Left renal pelvis (tissue), 4 donors: ENCODE measurements at regions not wholly inside any gene's neighbourhood (a gene's known extent, or its start where the extent isn't known, plus 50 kb on each side); places are given as distances from the start of the nearest gene placed in this dataset.
"Not testable (repeated sequence)": the region's sequence is repeated elsewhere in the genome, so short reads cannot be mapped to it uniquely, and the experiment has no call there.

ENCODE experiments used
- DNase-seq, 4 donors: peaks; one replicate each; pipeline ENCODE4 v3.0.0-alpha.2; 2013; ENCODE audit warnings: low read depth in 4 of 4, low spot score in 3 of 4

- DNase-seq: no peak
Observed at GRCh38 chr5:85388770-85389169, 1004.1 kb upstream of the EDIL3 start.

GRCh38 chr5:85392309-85392708, 1007.6 kb upstream of the EDIL3 start:
- not testable (repeated sequence) for DNase-seq

GRCh38 chr5:85395526-85395925, 1010.8 kb upstream of the EDIL3 start:
- DNase-seq: no peak

GRCh38 chr5:85397451-85397850, 1012.8 kb upstream of the EDIL3 start:
- no peak for DNase-seq

GRCh38 chr5:85428426-85428934, 1043.8 kb upstream of the EDIL3 start:
- no peak for DNase-seq

GRCh38 chr5:85431726-85432125, 1047.0 kb upstream of the EDIL3 start:
- DNase-seq: not testable (repeated sequence)

- no peak for DNase-seq
Observed at GRCh38 chr5:85441156-85441555, 1056.5 kb upstream of the EDIL3 start.

GRCh38 chr5:85441853-85442252, 1057.2 kb upstream of the EDIL3 start:
- DNase-seq: no peak

GRCh38 chr5:85452322-85453025, 1067.8 kb upstream of the EDIL3 start:
- DNase-seq: no peak

GRCh38 chr5:85453026-85453349, 1068.3 kb upstream of the EDIL3 start:
- DNase-seq: no peak

GRCh38 chr5:85458319-85458718, 1073.6 kb upstream of the EDIL3 start:
- DNase-seq: no peak

GRCh38 chr5:85462957-85463356, 1078.3 kb upstream of the EDIL3 start:
- DNase-seq: no peak

- no peak for DNase-seq
Observed at GRCh38 chr5:85466423-85466822, 1081.7 kb upstream of the EDIL3 start.

- no peak for DNase-seq
Observed at GRCh38 chr5:85472749-85473148, 1088.1 kb upstream of the EDIL3 start.

- not testable (repeated sequence) for DNase-seq
Observed at GRCh38 chr5:85475151-85475550, 1090.5 kb upstream of the EDIL3 start.

GRCh38 chr5:85476617-85477016, 1091.9 kb upstream of the EDIL3 start:
- no peak for DNase-seq

- no peak for DNase-seq
Observed at GRCh38 chr5:85479849-85480248, 1095.2 kb upstream of the EDIL3 start.

GRCh38 chr5:85484982-85485574, 1100.4 kb upstream of the EDIL3 start:
- DNase-seq: no peak

GRCh38 chr5:85488295-85488694, 1103.6 kb upstream of the EDIL3 start:
- DNase-seq: no peak

GRCh38 chr5:85500869-85501268, 1116.2 kb upstream of the EDIL3 start:
- DNase-seq: no peak

GRCh38 chr5:85512896-85513295, 1104.8 kb upstream of the COX7C start:
- no peak for DNase-seq

- no peak for DNase-seq
Observed at GRCh38 chr5:85515588-85515987, 1102.2 kb upstream of the COX7C start.

- no peak for DNase-seq
Observed at GRCh38 chr5:85517386-85517785, 1100.4 kb upstream of the COX7C start.
